ENCODE measurements at regions not wholly inside any gene's neighbourhood (a gene's known extent, or its start where the extent isn't known, plus 50 kb on each side); places are given as distances from the start of the nearest gene placed in this dataset.
"Not testable (repeated sequence)": the region's sequence is repeated elsewhere in the genome, so short reads cannot be mapped to it uniquely, and the experiment has no call there.

- Mint-ChIP-seq H3K36me3 (ENCODE audit: unreplicated experiment) (peaks cover 8% of the 10 kb centered on the region), H3K27me3 (ENCODE audit: unreplicated experiment) (peaks cover 6% of the 10 kb centered on the region), H3K4me3 (ENCODE audit: unreplicated experiment) (no peak overlapping the region), H3K27ac (ENCODE audit: unreplicated experiment) (no peak overlapping the region), H3K9me3 (ENCODE audit: unreplicated experiment) (peaks cover 9% of the 10 kb centered on the region), H3K4me1 (ENCODE audit: low read depth, unreplicated experiment) (peaks cover 16% of the 10 kb centered on the region)
- DNase-seq: no peak
- no peak for TF ChIP-seq CTCF (IDR thresholded peaks at IDR 0.05; ENCODE audit: partially characterized antibody, unreplicated experiment)
These were observed 81.8 kb upstream of the SLC24A3 start for GRCh38 chr20:19130613-19130984.

GRCh38 chr20:19137641-19138040 lies 74.8 kb upstream of the SLC24A3 start:
- Mint-ChIP-seq H3K27ac (ENCODE audit: unreplicated experiment) (no peak overlapping the region), H3K4me1 (ENCODE audit: low read depth, unreplicated experiment) (peaks cover 4% of the 10 kb centered on the region), H3K9me3 (ENCODE audit: unreplicated experiment) (peaks cover 15% of the 10 kb centered on the region), H3K4me3 (ENCODE audit: unreplicated experiment) (no peak overlapping the region), H3K27me3 (ENCODE audit: unreplicated experiment) (peaks cover 2% of the 10 kb centered on the region), H3K36me3 (ENCODE audit: unreplicated experiment) (peaks cover 37% of the 10 kb centered on the region)
- TF ChIP-seq CTCF (IDR thresholded peaks at IDR 0.05; ENCODE audit: partially characterized antibody, unreplicated experiment): no peak
- DNase-seq: no peak

DNA sequence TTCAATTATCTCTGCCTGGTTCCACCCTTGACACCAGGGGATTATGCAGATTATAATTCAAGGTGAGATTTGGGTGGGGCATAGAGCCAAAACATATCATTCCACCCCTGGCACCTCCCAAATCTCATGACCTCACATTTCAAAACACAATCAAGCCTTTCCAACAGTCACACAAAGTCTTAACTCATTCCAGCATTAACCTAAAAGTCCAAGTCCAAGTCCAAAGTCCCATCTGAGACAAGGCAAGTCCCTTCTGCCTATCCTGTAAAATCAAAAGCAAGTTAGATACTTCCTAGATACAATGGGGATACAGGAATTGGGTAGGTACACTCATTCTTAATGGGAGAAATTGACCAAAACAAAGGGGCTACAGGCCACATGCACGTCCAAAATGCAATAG lies 73.7 kb upstream of the SLC24A3 start:
- no peak for DNase-seq
- H3K27ac Mint-ChIP-seq (ENCODE audit: unreplicated experiment): no peak overlapping the region
- no peak for TF ChIP-seq CTCF (IDR thresholded peaks at IDR 0.05; ENCODE audit: partially characterized antibody, unreplicated experiment)
- H3K9me3 Mint-ChIP-seq (ENCODE audit: unreplicated experiment): peaks cover 16% of the 10 kb centered on the region
- peaks cover 9% of the 10 kb centered on the region for H3K4me1 Mint-ChIP-seq (ENCODE audit: low read depth, unreplicated experiment)
- peaks cover 2% of the 10 kb centered on the region for H3K27me3 Mint-ChIP-seq (ENCODE audit: unreplicated experiment)
- peaks cover 37% of the 10 kb centered on the region for H3K36me3 Mint-ChIP-seq (ENCODE audit: unreplicated experiment)
- H3K4me3 Mint-ChIP-seq (ENCODE audit: unreplicated experiment): no peak overlapping the region

DNA sequence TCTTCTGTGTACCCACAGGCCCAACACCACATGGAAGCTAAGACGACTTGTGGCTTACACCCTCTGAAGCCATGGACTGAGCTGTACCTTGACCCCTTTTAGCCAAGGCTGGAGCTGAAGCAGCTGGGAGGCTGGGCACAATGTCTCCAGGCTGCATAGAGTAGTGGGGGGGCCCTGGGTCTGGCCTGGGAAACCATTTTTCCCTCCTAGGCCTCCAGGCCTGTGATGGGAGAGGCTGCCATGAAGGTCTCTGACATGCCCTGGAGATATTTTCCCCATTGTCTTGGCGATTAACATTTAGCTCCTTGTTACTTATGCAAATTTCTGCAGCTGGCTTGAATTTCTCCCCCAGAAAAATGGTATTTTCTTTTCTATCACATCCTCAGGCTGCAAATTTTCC lies 72.9 kb upstream of the SLC24A3 start:
- not testable (repeated sequence) for DNase-seq; H3K4me1 Mint-ChIP-seq (ENCODE audit: low read depth, unreplicated experiment); H3K27me3 Mint-ChIP-seq (ENCODE audit: unreplicated experiment); H3K27ac Mint-ChIP-seq (ENCODE audit: unreplicated experiment); H3K4me3 Mint-ChIP-seq (ENCODE audit: unreplicated experiment)
- peaks cover 16% of the 10 kb centered on the region for H3K9me3 Mint-ChIP-seq (ENCODE audit: unreplicated experiment)
- H3K36me3 Mint-ChIP-seq (ENCODE audit: unreplicated experiment): peaks cover 35% of the 10 kb centered on the region

- Mint-ChIP-seq H3K4me1 (ENCODE audit: low read depth, unreplicated experiment) (peaks cover 9% of the 10 kb centered on the region), H3K4me3 (ENCODE audit: unreplicated experiment) (no peak overlapping the region), H3K9me3 (ENCODE audit: unreplicated experiment) (peaks cover 16% of the 10 kb centered on the region), H3K27me3 (ENCODE audit: unreplicated experiment) (peaks cover 2% of the 10 kb centered on the region), H3K27ac (ENCODE audit: unreplicated experiment) (no peak overlapping the region), H3K36me3 (ENCODE audit: unreplicated experiment) (peaks cover 17% of the 10 kb centered on the region)
- no peak for TF ChIP-seq CTCF (IDR thresholded peaks at IDR 0.05; ENCODE audit: partially characterized antibody, unreplicated experiment)
- DNase-seq: no peak
These were observed 70.4 kb upstream of the SLC24A3 start for GRCh38 chr20:19141998-19142397.

GRCh38 chr20:19143890-19144289 lies 68.6 kb upstream of the SLC24A3 start:
- peaks cover 10% of the 10 kb centered on the region for H3K9me3 Mint-ChIP-seq (ENCODE audit: unreplicated experiment)
- peaks cover 11% of the 10 kb centered on the region for H3K36me3 Mint-ChIP-seq (ENCODE audit: unreplicated experiment)
- H3K4me1 Mint-ChIP-seq (ENCODE audit: low read depth, unreplicated experiment): peaks cover 9% of the 10 kb centered on the region
- DNase-seq: no peak
- H3K4me3 Mint-ChIP-seq (ENCODE audit: unreplicated experiment): no peak overlapping the region
- TF ChIP-seq CTCF (IDR thresholded peaks at IDR 0.05; ENCODE audit: partially characterized antibody, unreplicated experiment): no peak
- peaks cover 2% of the 10 kb centered on the region for H3K27me3 Mint-ChIP-seq (ENCODE audit: unreplicated experiment)
- no peak overlapping the region for H3K27ac Mint-ChIP-seq (ENCODE audit: unreplicated experiment)

Measured in glutamatergic neuron (in vitro differentiated cells).